Skin epidermis (tissue), 12 donors: ENCODE measurements at regions not wholly inside any gene's neighbourhood (a gene's known extent, or its start where the extent isn't known, plus 50 kb on each side); places are given as distances from the start of the nearest gene placed in this dataset.
"Not testable (repeated sequence)": the region's sequence is repeated elsewhere in the genome, so short reads cannot be mapped to it uniquely, and the experiment has no call there.

Experiments used
- H3K27ac ChIP-seq, 21 experiments: fragments of 200-600 bp; sonication (generic) in 11 of 21; one replicate each; pipeline ENCODE4 v1.5.0; 2020; ENCODE audit warnings: mild to moderate bottlenecking in 3 of 21, inconsistent platforms in 2 of 21, moderate library complexity in 2 of 21
- H3K4me3 ChIP-seq, 7 experiments: fragments of 200-600 bp; sonication (generic) in 2 of 7; one replicate each; pipeline ENCODE4 v1.5.0; 2020; ENCODE audit warnings: inconsistent platforms in 2 of 7, mild to moderate bottlenecking in 2 of 7, moderate library complexity in 1 of 7

DNA sequence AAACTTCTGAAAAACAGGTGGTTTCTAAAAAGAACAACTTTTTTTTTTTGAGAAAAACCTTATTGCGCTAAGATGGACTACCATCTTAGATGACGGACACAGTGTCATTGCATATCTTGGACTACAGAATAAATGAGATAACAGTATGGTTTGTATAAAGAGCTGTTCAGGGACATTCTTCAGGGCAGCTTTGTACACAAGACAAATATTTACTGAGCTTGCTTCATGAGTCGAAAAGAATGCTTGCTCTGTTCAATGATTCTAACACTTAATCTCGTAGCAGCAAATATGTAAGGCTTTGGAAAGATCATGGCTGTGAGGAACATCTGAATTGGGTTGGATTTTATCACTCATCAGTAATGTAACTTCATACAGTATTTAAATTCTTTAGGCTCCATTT, 282.5 kb upstream of the CWC22 start:
- Histone ChIP-seq H3K27ac (no peak overlapping the region), H3K4me3 (no peak overlapping the region)

- no peak overlapping the region for H3K4me3 ChIP-seq
Measured at GRCh38 chr2:180279581-180279980, 272.5 kb upstream of the CWC22 start.

GRCh38 chr2:180276733-180277132, 269.6 kb upstream of the CWC22 start:
- H3K4me3 ChIP-seq: no peak overlapping the region
- H3K27ac ChIP-seq: no peak overlapping the region

More at GRCh38 chr2:180279581-180279980, 272.5 kb upstream of the CWC22 start:
- H3K27ac ChIP-seq: no peak overlapping the region

DNA sequence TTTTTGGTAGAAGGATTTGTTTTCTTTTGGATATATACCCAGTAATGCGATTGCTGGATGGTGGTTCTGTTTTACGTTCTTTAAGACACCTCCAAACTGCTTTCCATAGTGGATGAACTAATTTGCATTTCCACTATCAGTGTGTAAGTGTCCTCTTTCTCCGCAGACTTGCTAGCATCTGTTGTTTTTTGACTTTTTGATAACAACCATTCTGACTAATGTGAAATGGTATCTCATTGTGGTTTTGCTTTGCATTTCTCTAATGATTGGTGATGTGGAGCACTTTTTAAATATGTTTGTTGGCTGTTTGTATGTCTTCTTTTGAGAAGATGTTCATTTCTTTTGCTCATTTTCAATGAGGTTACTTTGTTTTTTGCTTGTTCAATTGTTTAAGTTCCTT, 260.9 kb upstream of the CWC22 start:
- no peak overlapping the region for H3K4me3 ChIP-seq
- no peak overlapping the region for H3K27ac ChIP-seq

GRCh38 chr2:180261976-180262375, 254.9 kb upstream of the CWC22 start:
- no peak overlapping the region for H3K27ac ChIP-seq

DNA sequence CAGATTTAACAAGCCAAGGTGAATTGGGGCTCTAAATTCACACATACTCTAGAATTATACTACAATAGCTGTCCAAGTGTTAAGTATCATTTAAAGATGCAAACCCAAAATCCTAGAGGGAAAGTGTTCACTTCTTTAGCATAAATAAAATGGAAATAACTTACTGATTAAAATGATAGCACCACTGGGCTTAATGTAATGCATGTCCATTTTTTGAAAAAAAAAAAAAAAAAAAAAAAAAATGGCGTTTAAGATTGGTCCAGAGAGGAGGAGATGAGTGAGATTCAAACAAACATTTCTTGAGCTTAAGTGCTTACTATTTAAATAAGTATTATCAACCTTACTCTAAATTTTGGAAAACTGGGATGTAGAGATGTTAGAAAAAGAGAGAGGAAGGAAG, 251.5 kb upstream of the CWC22 start:
- Histone ChIP-seq H3K27ac (no peak overlapping the region), H3K4me3 (no peak overlapping the region)

More at GRCh38 chr2:180261976-180262375, 254.9 kb upstream of the CWC22 start:
- H3K4me3 ChIP-seq: no peak overlapping the region

DNA sequence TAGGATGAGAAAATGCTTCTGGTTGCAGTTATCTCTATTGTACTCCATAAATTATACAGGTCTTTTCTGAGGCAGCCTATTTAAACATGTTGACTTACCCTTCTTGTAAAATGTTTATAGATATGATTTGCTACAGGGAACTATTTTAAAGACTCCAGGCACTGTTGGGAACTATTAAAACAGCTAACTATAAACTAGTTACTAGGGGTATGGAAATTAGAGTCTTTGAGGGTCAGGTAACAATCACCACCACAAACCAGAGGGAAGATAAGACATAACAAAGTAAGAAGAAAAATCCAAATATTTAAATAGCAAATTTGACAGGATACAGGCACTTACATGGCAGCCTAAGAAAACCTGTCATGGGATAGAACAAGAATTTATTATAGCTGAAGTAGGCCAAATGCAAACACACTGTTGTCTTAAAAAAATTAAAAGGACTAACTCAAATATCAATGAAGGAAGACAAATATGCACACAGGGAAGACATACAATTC, 251.0 kb upstream of the CWC22 start:
- Histone ChIP-seq H3K4me3 (no peak overlapping the region), H3K27ac (no peak overlapping the region)

GRCh38 chr2:180257247-180257646, 250.2 kb upstream of the CWC22 start:
- Histone ChIP-seq H3K27ac (no peak overlapping the region), H3K4me3 (no peak overlapping the region)

- H3K4me3 ChIP-seq: no peak overlapping the region
- H3K27ac ChIP-seq: no peak overlapping the region
Measured at GRCh38 chr2:180255981-180256380, 248.9 kb upstream of the CWC22 start.

- H3K4me3 ChIP-seq: no peak overlapping the region
- no peak overlapping the region for H3K27ac ChIP-seq
Measured at GRCh38 chr2:180254872-180255271, 247.8 kb upstream of the CWC22 start.

- Histone ChIP-seq H3K4me3 (no peak overlapping the region), H3K27ac (no peak overlapping the region)
Measured at GRCh38 chr2:180247658-180248057, 240.6 kb upstream of the CWC22 start.

DNA sequence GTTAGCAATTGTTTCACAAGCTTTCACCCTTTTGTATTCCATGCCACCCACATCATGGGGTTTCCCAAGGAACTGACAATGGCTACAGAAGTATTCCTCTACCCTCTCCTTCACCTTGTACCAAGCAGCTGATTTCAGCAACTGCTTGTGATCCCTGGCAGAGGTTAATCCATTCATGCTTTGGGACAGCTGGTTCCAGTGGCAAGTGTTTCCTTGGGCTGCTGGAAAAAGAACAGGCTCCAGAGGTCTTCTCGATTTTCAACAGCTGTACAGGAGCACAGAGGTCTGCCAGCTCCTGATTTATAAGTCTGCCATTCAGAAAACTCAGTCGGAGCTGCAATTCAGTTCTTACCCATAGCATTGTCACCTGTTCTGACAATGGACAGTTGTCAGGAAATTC, 239.2 kb upstream of the CWC22 start:
- Histone ChIP-seq H3K27ac (no peak overlapping the region), H3K4me3 (no peak overlapping the region)

GRCh38 chr2:180240774-180241173, 233.7 kb upstream of the CWC22 start:
- Histone ChIP-seq H3K4me3 (no peak overlapping the region), H3K27ac (no peak overlapping the region)

DNA sequence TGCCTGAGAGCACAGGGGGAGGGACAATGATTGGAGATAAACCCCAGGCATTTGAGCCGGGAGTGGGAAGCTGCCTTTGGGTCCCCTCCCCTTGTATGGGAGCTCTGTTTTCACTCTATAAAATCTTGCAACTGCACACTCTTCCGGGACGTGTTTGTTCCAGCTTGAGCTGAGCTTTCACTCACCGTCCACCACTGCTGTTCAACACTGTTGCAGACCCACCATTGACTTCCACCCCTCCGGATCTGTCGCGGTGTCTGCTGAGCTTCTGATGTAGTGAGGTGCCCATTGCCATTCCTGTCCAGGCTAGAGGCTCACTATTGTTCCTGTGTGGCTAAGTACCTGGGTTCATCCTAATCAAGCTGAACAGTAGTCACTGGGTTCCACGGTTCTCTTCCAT, 231.6 kb upstream of the CWC22 start:
- no peak overlapping the region for H3K27ac ChIP-seq

DNA sequence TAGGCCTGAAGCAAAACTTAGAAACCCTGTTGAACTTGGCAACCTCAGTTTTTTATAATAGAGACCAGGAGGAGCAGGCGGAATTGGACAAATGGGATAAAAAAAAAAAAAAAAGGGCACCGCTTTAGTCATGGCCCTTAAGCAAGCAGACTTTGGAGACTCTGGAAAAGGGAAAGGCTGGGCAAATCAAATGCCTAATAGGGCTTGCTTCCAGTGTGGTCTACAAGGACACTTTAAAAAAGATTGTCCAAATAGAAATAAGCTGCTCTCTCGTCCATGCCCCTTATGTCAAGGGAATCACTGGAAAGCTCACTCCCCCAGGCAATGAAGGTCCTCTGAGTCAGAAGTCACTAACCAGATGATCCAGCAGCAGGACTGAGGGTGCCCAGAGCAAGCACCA, 229.0 kb upstream of the CWC22 start:
- H3K4me3 ChIP-seq, H3K27ac ChIP-seq: not testable (repeated sequence)

More for the DNA sequence above, 231.6 kb upstream of the CWC22 start:
- H3K4me3 ChIP-seq: no peak overlapping the region

DNA sequence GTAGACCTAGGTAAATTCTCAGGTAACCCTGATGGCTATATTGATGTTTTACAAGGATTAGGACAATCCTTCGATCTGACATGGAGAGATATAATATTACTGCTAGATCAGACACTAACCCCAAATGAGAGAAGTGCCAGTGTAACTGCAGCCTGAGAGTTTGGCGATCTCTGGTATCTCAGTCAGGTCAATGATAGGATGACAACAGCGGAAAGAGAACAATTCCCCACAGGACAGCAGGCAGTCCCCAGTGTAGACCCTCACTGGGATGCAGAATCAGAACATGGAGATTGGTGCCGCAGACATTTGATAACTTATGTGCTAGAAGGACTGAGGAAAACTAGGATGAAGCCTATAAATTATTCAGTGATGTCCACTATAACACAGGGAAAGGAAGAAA, 228.4 kb upstream of the CWC22 start:
- H3K27ac ChIP-seq, H3K4me3 ChIP-seq: not testable (repeated sequence)

DNA sequence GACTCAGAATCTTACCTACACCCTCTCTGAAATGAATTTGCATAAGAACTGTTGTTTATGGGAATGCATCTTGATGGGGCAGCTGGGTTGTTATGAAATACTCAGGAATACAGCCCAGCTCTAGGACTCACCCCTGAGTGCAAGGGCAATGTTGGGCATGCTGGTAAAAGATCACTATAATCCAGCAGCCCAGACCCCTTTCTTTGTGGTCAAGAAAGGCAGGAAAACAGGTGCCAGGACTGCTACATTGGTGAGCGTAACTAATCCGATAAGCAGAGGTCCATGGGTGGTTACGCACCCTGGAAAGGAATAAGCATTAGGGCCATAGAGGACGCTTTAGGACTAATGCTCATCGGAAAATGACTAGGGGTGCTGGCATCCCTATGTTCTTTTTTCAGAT, 227.9 kb upstream of the CWC22 start:
- not testable (repeated sequence) for H3K27ac ChIP-seq, H3K4me3 ChIP-seq

DNA sequence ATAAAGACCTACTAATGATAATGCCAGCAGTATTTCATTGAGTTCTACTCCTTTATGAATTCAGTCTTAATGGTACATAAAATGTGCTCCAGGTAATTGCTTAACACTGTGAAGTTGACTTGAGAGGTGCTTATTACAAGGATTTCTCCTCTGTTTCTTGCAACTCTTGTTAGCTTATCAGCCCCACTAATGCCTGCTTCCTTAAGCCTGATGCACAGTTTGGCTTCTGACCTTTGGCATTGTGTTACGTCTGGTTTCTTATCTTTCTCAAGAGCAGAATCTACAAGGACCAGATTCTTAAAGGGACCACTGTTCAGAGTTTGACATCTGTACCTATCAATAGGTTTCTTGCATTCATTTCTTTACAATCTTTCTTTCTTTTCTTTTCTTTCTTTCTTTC, 223.9 kb upstream of the CWC22 start:
- Histone ChIP-seq H3K27ac (no peak overlapping the region), H3K4me3 (no peak overlapping the region)

GRCh38 chr2:180227461-180227860, 220.4 kb upstream of the CWC22 start:
- Histone ChIP-seq H3K4me3 (no peak overlapping the region), H3K27ac (no peak overlapping the region)

DNA sequence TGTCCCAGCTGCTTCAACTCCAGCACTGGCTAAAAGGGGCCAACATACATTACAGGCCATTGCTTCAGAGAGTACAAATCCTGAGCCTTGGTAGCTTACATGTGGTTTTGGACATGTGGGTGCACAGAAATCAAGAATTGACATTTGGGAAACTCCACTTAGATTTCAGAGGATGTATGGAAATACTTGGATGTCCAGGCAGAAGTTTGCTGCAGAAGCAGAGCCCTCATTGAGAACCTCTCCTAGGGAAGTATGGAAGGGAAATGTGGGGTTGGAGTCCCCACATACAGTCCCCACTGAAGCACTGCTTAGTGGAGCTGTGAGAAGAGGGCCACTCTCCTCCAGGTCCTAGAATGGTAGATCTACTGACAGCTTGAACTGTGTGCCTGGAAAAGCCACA, 218.0 kb upstream of the CWC22 start:
- H3K27ac ChIP-seq: no peak overlapping the region
- no peak overlapping the region for H3K4me3 ChIP-seq

DNA sequence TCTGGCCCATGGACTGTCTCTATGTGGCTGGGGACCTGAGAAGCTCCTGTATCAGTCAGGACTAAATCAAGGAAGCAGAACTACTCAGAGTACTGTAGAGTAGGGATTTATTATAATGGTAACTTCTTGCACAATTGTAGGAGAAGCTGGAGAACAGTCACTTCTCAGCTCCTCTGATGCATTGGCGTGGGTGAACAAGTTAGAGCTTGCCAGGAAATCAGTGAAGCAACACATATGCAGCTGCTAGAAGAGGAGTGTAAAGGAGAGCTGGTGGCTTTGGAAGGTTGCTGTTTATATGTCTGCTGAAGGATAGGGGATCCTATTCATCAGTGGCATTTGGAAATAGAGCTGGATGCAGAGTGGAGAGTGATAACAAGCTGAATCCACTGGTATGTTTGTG, 215.5 kb upstream of the CWC22 start:
- H3K4me3 ChIP-seq: peak overlapping the region in 1 of 7 experiments; percentile 1
- H3K27ac ChIP-seq: peak overlapping the region in 4 of 21 experiments; percentile 0 to 51 (median 14)

- no peak overlapping the region for H3K4me3 ChIP-seq
Measured at GRCh38 chr2:180219491-180219890, 212.4 kb upstream of the CWC22 start.

DNA sequence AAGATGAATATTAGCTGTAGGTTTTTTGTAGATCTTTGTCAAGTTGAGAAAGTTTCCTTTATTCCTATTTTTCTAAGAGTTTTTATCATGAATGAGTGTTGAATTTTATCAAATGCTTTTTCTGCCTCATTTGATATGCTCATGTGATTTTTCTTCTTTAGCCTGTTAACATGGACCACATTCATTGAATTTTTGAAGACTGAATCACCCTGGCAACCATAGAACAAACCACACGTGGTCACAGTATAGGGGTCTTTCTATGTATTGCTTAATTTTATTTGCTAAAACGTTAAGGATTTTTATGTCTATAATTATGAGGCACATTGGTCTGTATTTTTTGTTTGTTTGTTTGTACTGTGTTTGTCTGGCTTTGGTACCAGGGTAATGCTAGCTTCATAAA, 201.7 kb upstream of the CWC22 start:
- no peak overlapping the region for H3K4me3 ChIP-seq
- no peak overlapping the region for H3K27ac ChIP-seq

More at GRCh38 chr2:180219491-180219890, 212.4 kb upstream of the CWC22 start:
- H3K27ac ChIP-seq: no peak overlapping the region
